GM10266 (cell line): ENCODE measurements at regions not wholly inside any gene's neighbourhood (a gene's known extent, or its start where the extent isn't known, plus 50 kb on each side); places are given as distances from the start of the nearest gene placed in this dataset.

Source experiments
- DNase-seq: peaks from one replicate; pipeline ENCODE4 v3.0.0; 2012; ENCODE audit errors: extremely low spot score
- CTCF ChIP-seq: IDR thresholded peaks from 2 replicates; pipeline ENCODE4 v1.5.1; 2012; ENCODE audit warnings: mild to moderate bottlenecking, low read depth; ENCODE audit not compliant: control insufficient read depth, insufficient read depth; ENCODE audit errors: missing control alignments

GRCh38 chr5:12795333-12795663 lies 891.1 kb upstream of the CTNND2 start:
- DNase-seq: no peak

GRCh38 chr5:12794476-12795332 lies 890.5 kb upstream of the CTNND2 start:
- DNase-seq: no peak
- TF ChIP-seq CTCF: no peak

More at GRCh38 chr5:12795333-12795663, 891.1 kb upstream of the CTNND2 start:
- TF ChIP-seq CTCF: no peak

- TF ChIP-seq CTCF: no peak
- no peak for DNase-seq
Observed at GRCh38 chr5:12793373-12793772, 889.1 kb upstream of the CTNND2 start.

GRCh38 chr5:12780536-12780935 lies 876.3 kb upstream of the CTNND2 start:
- DNase-seq: no peak
- no peak for TF ChIP-seq CTCF

- no peak for TF ChIP-seq CTCF
- DNase-seq: no peak
Observed at GRCh38 chr5:12777342-12777741, 873.1 kb upstream of the CTNND2 start.

GRCh38 chr5:12772276-12772675 lies 868.0 kb upstream of the CTNND2 start:
- no peak for DNase-seq

More at GRCh38 chr5:12772276-12772675, 868.0 kb upstream of the CTNND2 start:
- TF ChIP-seq CTCF: no peak
